PC-9 (cell line): ENCODE measurements at regions not wholly inside any gene's neighbourhood (a gene's known extent, or its start where the extent isn't known, plus 50 kb on each side); places are given as distances from the start of the nearest gene placed in this dataset.

ENCODE experiments used
- BruUV-seq: library from RNA; stranded (reverse); fragments of 400-500 nt; replicated peaks from 2 replicates; lab custom pipeline; 2021; lab: Mats Ljungman, UMichigan
- CTCF ChIA-PET: fragments of 300-600 bp; sonication (Branson Sonifier 250); formaldehyde crosslinking; loops from one replicate; lab custom pipeline; 2022; ENCODE audit warnings: antibody characterized with exemption; lab: Charles Lee
- POLR2A ChIA-PET: fragments of 300-600 bp; sonication (Branson Sonifier 250); formaldehyde crosslinking; loops from one replicate; lab custom pipeline; 2022; ENCODE audit warnings: antibody characterized with exemption; ENCODE audit not compliant: unreplicated experiment; lab: Charles Lee
- DNase-seq, 2 experiments: peaks; one replicate each; pipeline versions ENCODE4 v3.0.0 to v3.0.0-alpha.2; 2015 to 2022; ENCODE audit warnings: mixed read lengths in 1 of 2
- H2AFZ ChIP-seq: fragments of 200-600 bp; sonication (generic); 2 replicates; pipeline ENCODE4 v1.8.1; 2017; ENCODE audit warnings: antibody characterized with exemption
- H3F3A ChIP-seq: fragments of 200-600 bp; sonication (generic); 2 replicates; pipeline ENCODE4 v1.8.1; 2017; ENCODE audit warnings: antibody characterized with exemption, mild to moderate bottlenecking, low read depth; ENCODE audit not compliant: insufficient read depth
- H3K27ac ChIP-seq: fragments of 200-600 bp; sonication (generic); 2 replicates; pipeline ENCODE4 v1.6.1; 2016; ENCODE audit warnings: mixed run types
- H3K27me3 ChIP-seq: fragments of 200-600 bp; sonication (generic); 2 replicates; pipeline ENCODE4 v1.6.1; 2016; ENCODE audit warnings: low read depth, mixed run types; ENCODE audit not compliant: insufficient read depth
- H3K36me3 ChIP-seq: fragments of 200-600 bp; sonication (generic); 2 replicates; pipeline ENCODE4 v1.6.1; 2016; ENCODE audit warnings: low read depth, mixed run types
- H3K4me1 ChIP-seq: fragments of 200-600 bp; sonication (generic); replicated peaks from 2 replicates; pipeline ENCODE4 v1.6.1; 2016; ENCODE audit warnings: mixed run types; ENCODE audit not compliant: insufficient read depth
- H3K4me2 ChIP-seq: fragments of 200-600 bp; sonication (generic); 2 replicates; pipeline ENCODE4 v1.6.1; 2017; ENCODE audit warnings: mixed run types
- H3K4me3 ChIP-seq: fragments of 200-600 bp; sonication (generic); 2 replicates; pipeline ENCODE4 v1.6.1; 2016; ENCODE audit warnings: mixed run types
- H3K79me2 ChIP-seq: fragments of 200-600 bp; sonication (generic); 2 replicates; pipeline ENCODE4 v1.6.1; 2017; ENCODE audit warnings: low read depth, mixed run types
- H3K9me2 ChIP-seq: fragments of 200-600 bp; sonication (generic); 2 replicates; pipeline ENCODE4 v1.8.1; 2017; ENCODE audit warnings: mild to moderate bottlenecking; ENCODE audit not compliant: insufficient read depth
- H3K9me3 ChIP-seq: fragments of 200-600 bp; sonication (generic); 2 replicates; pipeline ENCODE4 v1.8.1; 2016; ENCODE audit warnings: low read depth; ENCODE audit not compliant: insufficient read depth
- H4K20me1 ChIP-seq: fragments of 200-600 bp; sonication (generic); 2 replicates; pipeline ENCODE4 v1.8.1; 2017; ENCODE audit not compliant: insufficient read depth
- EZH2 ChIP-seq: fragments of 200-600 bp; sonication (generic); IDR thresholded peaks from 2 replicates; pipeline ENCODE4 v1.8.0; 2017; ENCODE audit warnings: antibody characterized with exemption, low read depth
- intact Hi-C: fragments of 100-400 bp; cut with micrococcal nuclease; formaldehyde crosslinking; loops from one replicate; pipeline ENCODE4 v1.10.0; 2022; ENCODE audit not compliant: unreplicated experiment
- TF ChIP-seq, protein P1 (sequence below): fragments of 200-600 bp; sonication (generic); conservative IDR thresholded peaks from 2 replicates; pipeline ENCODE4 v1.6.1; 2017; ENCODE audit warnings: mixed run types, antibody characterized with exemption, mild to moderate bottlenecking, moderate library complexity

GRCh38 chr5:106401561-106401960 lies 1269.2 kb downstream of the EFNA5 start:
- peak in 1 of 2 experiments; percentile 65 for DNase-seq
- Histone ChIP-seq H3K4me3 (no peak overlapping the region), H3K27me3 (no peaks in the 10 kb centered on the region), H3K9me3 (peaks cover 10% of the 10 kb centered on the region), H3K79me2 (no peaks in the 10 kb centered on the region), H2AFZ (no peak overlapping the region), H3K36me3 (no peaks in the 10 kb centered on the region), H3F3A (peaks cover 15% of the 10 kb centered on the region; the same call in 1 of the 2 replicates), H3K4me2 (no peak overlapping the region), H4K20me1 (no peaks in the 10 kb centered on the region), H3K9me2 (no peaks in the 10 kb centered on the region), H3K4me1 (peaks cover 41% of the 10 kb centered on the region), H3K27ac (no peak overlapping the region)
- TF ChIP-seq EZH2 = no peak
- TF ChIP-seq, protein P1, sequence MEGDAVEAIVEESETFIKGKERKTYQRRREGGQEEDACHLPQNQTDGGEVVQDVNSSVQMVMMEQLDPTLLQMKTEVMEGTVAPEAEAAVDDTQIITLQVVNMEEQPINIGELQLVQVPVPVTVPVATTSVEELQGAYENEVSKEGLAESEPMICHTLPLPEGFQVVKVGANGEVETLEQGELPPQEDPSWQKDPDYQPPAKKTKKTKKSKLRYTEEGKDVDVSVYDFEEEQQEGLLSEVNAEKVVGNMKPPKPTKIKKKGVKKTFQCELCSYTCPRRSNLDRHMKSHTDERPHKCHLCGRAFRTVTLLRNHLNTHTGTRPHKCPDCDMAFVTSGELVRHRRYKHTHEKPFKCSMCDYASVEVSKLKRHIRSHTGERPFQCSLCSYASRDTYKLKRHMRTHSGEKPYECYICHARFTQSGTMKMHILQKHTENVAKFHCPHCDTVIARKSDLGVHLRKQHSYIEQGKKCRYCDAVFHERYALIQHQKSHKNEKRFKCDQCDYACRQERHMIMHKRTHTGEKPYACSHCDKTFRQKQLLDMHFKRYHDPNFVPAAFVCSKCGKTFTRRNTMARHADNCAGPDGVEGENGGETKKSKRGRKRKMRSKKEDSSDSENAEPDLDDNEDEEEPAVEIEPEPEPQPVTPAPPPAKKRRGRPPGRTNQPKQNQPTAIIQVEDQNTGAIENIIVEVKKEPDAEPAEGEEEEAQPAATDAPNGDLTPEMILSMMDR = no peak
- BruUV-seq = no TSS peak
- CTCF ChIA-PET = no interaction called here
- POLR2A ChIA-PET = no interaction called here
- intact Hi-C loops = no loop called here

DNA sequence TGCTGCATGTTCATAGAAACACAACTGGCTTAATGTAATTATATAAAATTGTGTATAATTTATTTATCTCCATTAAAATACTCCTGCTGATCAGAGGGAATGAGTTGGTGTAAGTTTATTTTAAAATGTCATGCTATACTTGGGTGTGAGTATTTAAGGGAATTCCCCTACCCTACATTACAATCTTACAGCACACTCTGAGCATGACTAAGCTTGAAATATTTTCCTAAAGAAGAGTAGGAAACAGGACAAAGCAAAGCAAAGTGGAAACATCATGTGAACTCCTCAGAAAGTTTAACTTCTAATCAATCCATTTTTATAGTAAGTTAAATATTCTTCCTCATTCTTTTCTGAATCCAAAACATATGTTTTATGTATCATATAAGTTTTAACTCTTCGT lies 1271.3 kb downstream of the EFNA5 start:
- Histone ChIP-seq H3K9me2 (no peaks in the 10 kb centered on the region), H2AFZ (no peak overlapping the region), H3K4me3 (no peak overlapping the region), H4K20me1 (no peaks in the 10 kb centered on the region), H3K27me3 (no peaks in the 10 kb centered on the region), H3K4me2 (0 out of 2 replicates have a peak overlapping the region, but pooled peaks have one; percentile 11), H3K9me3 (peaks cover 7% of the 10 kb centered on the region), H3F3A (peaks cover 15% of the 10 kb centered on the region; the same call in 1 of the 2 replicates), H3K36me3 (no peaks in the 10 kb centered on the region), H3K4me1 (peaks cover 41% of the 10 kb centered on the region), H3K79me2 (no peaks in the 10 kb centered on the region), H3K27ac (peak overlapping the region; percentile 89)
- BruUV-seq = no TSS peak
- ChIA-PET POLR2A (interaction anchor here (0.7 kb wide), 1 partner anchor 1983 kb away, joined by 4 read pairs; no protein-coding TSS in a partner anchor), CTCF (no interaction called here)
- peak in 1 of 2 experiments; percentile 63 for DNase-seq
- TF ChIP-seq, protein P1 = no peak
- no peak for TF ChIP-seq EZH2
- intact Hi-C loops = loop anchor here (5.0 kb wide), 3 partner anchors 818 to 1273 kb away; partner anchors contain the start of gene EFNA5

DNA sequence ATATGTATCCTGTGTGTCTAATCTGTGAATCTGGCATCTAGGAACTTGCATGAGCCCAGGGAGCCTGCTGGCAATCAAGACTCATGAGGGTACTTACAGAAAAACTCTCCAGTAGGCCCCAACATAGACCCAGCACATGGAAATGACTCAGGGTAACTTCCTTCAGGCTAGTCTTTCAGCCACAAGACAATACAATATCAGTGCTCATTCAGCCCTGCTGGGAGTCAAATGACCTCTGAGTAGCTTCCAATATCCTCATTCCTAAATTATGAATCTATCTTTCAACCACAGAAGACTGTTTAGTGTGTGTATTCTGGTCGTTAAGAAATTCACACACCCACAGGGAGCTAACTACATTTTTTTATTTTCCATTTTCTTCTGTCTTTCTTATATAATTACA lies 1273.0 kb downstream of the EFNA5 start:
- TF ChIP-seq EZH2 = no peak
- TF ChIP-seq, protein P1 = no peak
- DNase-seq = peak; percentile 66 to 95
- peak overlapping the region; percentile 89 for H3K27ac ChIP-seq
- peaks cover 7% of the 10 kb centered on the region for H3K9me3 ChIP-seq
- H3K4me2 ChIP-seq = peak overlapping the region; percentile 19
- no TSS peak for BruUV-seq
- H4K20me1 ChIP-seq = no peaks in the 10 kb centered on the region
- no peaks in the 10 kb centered on the region for H3K9me2 ChIP-seq
- peaks cover 15% of the 10 kb centered on the region; the same call in 1 of the 2 replicates for H3F3A ChIP-seq
- intact Hi-C loops = loop anchor here (1.0 to 5.0 kb wide), 4 partner anchors 18 to 1275 kb away; partner anchors contain the start of gene EFNA5
- peaks cover 41% of the 10 kb centered on the region for H3K4me1 ChIP-seq
- H3K27me3 ChIP-seq = no peaks in the 10 kb centered on the region
- H3K79me2 ChIP-seq = no peaks in the 10 kb centered on the region
- POLR2A ChIA-PET = interaction anchor here (0.6 kb wide), 1 partner anchor 1174 kb away, joined by 3 read pairs; no protein-coding TSS in a partner anchor
- H3K4me3 ChIP-seq = no peak overlapping the region
- CTCF ChIA-PET = interaction anchor here (0.6 kb wide), 1 partner anchor 41 kb away, joined by 3 read pairs; no protein-coding TSS in a partner anchor
- 0 out of 2 replicates have a peak overlapping the region, but pooled peaks have one; percentile 41 for H2AFZ ChIP-seq
- H3K36me3 ChIP-seq = no peaks in the 10 kb centered on the region
